Spleen (tissue), 11 donors: ENCODE measurements at regions not wholly inside any gene's neighbourhood (a gene's known extent, or its start where the extent isn't known, plus 50 kb on each side); places are given as distances from the start of the nearest gene placed in this dataset.

Experiments used
- DNase-seq: peaks from one replicate; pipeline ENCODE4 v3.0.0-alpha.2; 2020
- H3K27ac ChIP-seq, 8 donors: fragments of 200-600 bp; sonication (generic) in 7 of 8; 1 replicate in 4 of 8; 2 replicates in 4 of 8; pipeline versions ENCODE4 v1.5.0 to v1.8.0; 2016 to 2021; ENCODE audit warnings: inconsistent platforms in 4 of 8, mild to moderate bottlenecking in 4 of 8, moderate library complexity in 1 of 8
- H3K27me3 ChIP-seq, 7 donors: fragments of 200-600 bp; sonication (generic) in 6 of 7; replicated peaks in 1 of 7; 1 replicate in 4 of 7; 2 replicates in 3 of 7; pipeline versions ENCODE4 v1.5.0 to v1.8.0; 2016 to 2021; ENCODE audit warnings: inconsistent platforms in 3 of 7, mild to moderate bottlenecking in 1 of 7
- H3K36me3 ChIP-seq, 6 donors: fragments of 200-600 bp; sonication (generic) in 5 of 6; 1 replicate in 4 of 6; 2 replicates in 2 of 6; pipeline versions ENCODE4 v1.5.0 to v1.8.0; 2016 to 2021; ENCODE audit warnings: inconsistent platforms in 2 of 6
- H3K4me1 ChIP-seq, 6 donors: fragments of 200-600 bp; sonication (generic) in 5 of 6; 1 replicate in 3 of 6; 2 replicates in 3 of 6; pipeline versions ENCODE4 v1.5.0 to v1.8.0; 2016 to 2021; ENCODE audit warnings: inconsistent platforms in 3 of 6
- H3K4me3 ChIP-seq, 8 donors: fragments of 200-600 bp; sonication (generic) in 7 of 8; 1 replicate in 4 of 8; 2 replicates in 4 of 8; pipeline versions ENCODE4 v1.5.0 to v1.8.0; 2016 to 2021; ENCODE audit warnings: inconsistent platforms in 4 of 8, mild to moderate bottlenecking in 4 of 8, moderate library complexity in 2 of 8
- H3K9me3 ChIP-seq, 8 donors: fragments of 200-600 bp; sonication (generic) in 7 of 8; 1 replicate in 4 of 8; 2 replicates in 4 of 8; pipeline versions ENCODE4 v1.5.0 to v1.8.0; 2016 to 2021; ENCODE audit warnings: inconsistent platforms in 4 of 8
- POLR2A ChIP-seq, 3 donors: fragments of 450-650 bp; IDR thresholded peaks; one replicate each; pipeline ENCODE4 v1.5.1; 2017; ENCODE audit warnings: antibody characterized with exemption in 3 of 3, mild to moderate bottlenecking in 1 of 3
- POLR2AphosphoS5 ChIP-seq, 3 donors: sonication (generic); formaldehyde crosslinking; IDR thresholded peaks; one replicate each; pipeline ENCODE4 v1.5.1; 2017; ENCODE audit warnings: antibody characterized with exemption in 3 of 3
- WGBS, 5 donors: extraction: QIAGEN DNeasy Blood & Tissue Kit in 3 of 5; methylation state at CpG; one replicate each; pipeline versions ENCODE4 v1.1.5 to v1.1.7; 2013 to 2018; 5-methylcytosine and 5-hydroxymethylcytosine counted together
- intact Hi-C: fragments of 100-400 bp; cut with DNase I; formaldehyde crosslinking; loops from one replicate; pipeline ENCODE4 v1.15.0; 2023; ENCODE audit warnings: low total_unique reads
- TF ChIP-seq, protein P1 (sequence below), 11 experiments: fragments of 200-600 bp in 7 of 11; fragments of 450-650 bp in 4 of 11; sonication (generic) in 4 of 11; IDR thresholded peaks in 8 of 11; conservative IDR thresholded peaks in 3 of 11; 1 replicate in 7 of 11; 2 replicates in 4 of 11; pipeline versions ENCODE4 v1.4.0 to v1.8.0; 2016 to 2021; ENCODE audit warnings: antibody characterized with exemption in 11 of 11, inconsistent platforms in 4 of 11, mild to moderate bottlenecking in 1 of 11
- donor health status: healthy with polysubstance abuse.
- donor health status: DM: no; HTN: no; CAD: no; lungs with moderate emphysema.
- donor health status: DM: no; HTN: no; CAD: no.
- donor health status: Bipolar disorder and iron deficiency.
- donor health status: healthy.
- donor health status: DM: no; HTN: no; CAD: no.
- donor health status: DM: yes; HTN: yes; CAD: no.

GRCh38 chr7:118082506-118082905 is 101.5 kb upstream of the LSM8 start:
- Histone ChIP-seq H3K27me3 (no peaks in the 10 kb centered on the region), H3K9me3 (no peaks in the 10 kb centered on the region), H3K4me3 (no peak overlapping the region), H3K27ac (no peak overlapping the region), H3K36me3 (no peaks in the 10 kb centered on the region), H3K4me1 (no peaks in the 10 kb centered on the region)
- TF ChIP-seq POLR2A (IDR thresholded peaks at IDR 0.05) (no peak), POLR2AphosphoS5 (IDR thresholded peaks at IDR 0.05) (no peak)
- TF ChIP-seq, protein P1, sequence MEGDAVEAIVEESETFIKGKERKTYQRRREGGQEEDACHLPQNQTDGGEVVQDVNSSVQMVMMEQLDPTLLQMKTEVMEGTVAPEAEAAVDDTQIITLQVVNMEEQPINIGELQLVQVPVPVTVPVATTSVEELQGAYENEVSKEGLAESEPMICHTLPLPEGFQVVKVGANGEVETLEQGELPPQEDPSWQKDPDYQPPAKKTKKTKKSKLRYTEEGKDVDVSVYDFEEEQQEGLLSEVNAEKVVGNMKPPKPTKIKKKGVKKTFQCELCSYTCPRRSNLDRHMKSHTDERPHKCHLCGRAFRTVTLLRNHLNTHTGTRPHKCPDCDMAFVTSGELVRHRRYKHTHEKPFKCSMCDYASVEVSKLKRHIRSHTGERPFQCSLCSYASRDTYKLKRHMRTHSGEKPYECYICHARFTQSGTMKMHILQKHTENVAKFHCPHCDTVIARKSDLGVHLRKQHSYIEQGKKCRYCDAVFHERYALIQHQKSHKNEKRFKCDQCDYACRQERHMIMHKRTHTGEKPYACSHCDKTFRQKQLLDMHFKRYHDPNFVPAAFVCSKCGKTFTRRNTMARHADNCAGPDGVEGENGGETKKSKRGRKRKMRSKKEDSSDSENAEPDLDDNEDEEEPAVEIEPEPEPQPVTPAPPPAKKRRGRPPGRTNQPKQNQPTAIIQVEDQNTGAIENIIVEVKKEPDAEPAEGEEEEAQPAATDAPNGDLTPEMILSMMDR (IDR thresholded peaks at IDR 0.05 in 8 of 11, conservative IDR thresholded peaks at IDR 0.05 in 3 of 11), result no peak
- no peak for DNase-seq
- intact Hi-C loops, result no loop called here

- Histone ChIP-seq H3K27ac (no peak overlapping the region), H3K9me3 (no peaks in the 10 kb centered on the region), H3K27me3 (peaks cover 0 to 3% (median 0%) of the 10 kb centered on the region in 7 donors), H3K36me3 (no peaks in the 10 kb centered on the region), H3K4me3 (no peak overlapping the region), H3K4me1 (no peaks in the 10 kb centered on the region)
- WGBS, 5 donors, result 66 to 88% (median 74%) methylated on average over 3 of the region's 3 CpGs
- DNase-seq, result no peak
- TF ChIP-seq POLR2A (IDR thresholded peaks at IDR 0.05), result no peak
- TF ChIP-seq, protein P1 (IDR thresholded peaks at IDR 0.05 in 8 of 11, conservative IDR thresholded peaks at IDR 0.05 in 3 of 11), result no peak
- no peak for TF ChIP-seq POLR2AphosphoS5 (IDR thresholded peaks at IDR 0.05)
- intact Hi-C loops, result no loop called here
Measured at GRCh38 chr7:118085000-118085399, 99.0 kb upstream of the LSM8 start.

- no peak for DNase-seq
- no peak overlapping the region for H3K27ac ChIP-seq
- WGBS, 5 donors, result 73 to 89% (median 78%) methylated on average over 2 of the region's 2 CpGs
- intact Hi-C loops, result no loop called here
- H3K9me3 ChIP-seq, result no peaks in the 10 kb centered on the region
- peaks cover 0 to 3% (median 0%) of the 10 kb centered on the region in 7 donors for H3K27me3 ChIP-seq
- H3K4me3 ChIP-seq, result no peak overlapping the region
- no peaks in the 10 kb centered on the region for H3K4me1 ChIP-seq
- H3K36me3 ChIP-seq, result no peaks in the 10 kb centered on the region
- TF ChIP-seq, protein P1 (IDR thresholded peaks at IDR 0.05 in 8 of 11, conservative IDR thresholded peaks at IDR 0.05 in 3 of 11), result no peak
- TF ChIP-seq POLR2AphosphoS5 (IDR thresholded peaks at IDR 0.05) (no peak), POLR2A (IDR thresholded peaks at IDR 0.05) (no peak)
Measured at GRCh38 chr7:118087126-118087525, 96.8 kb upstream of the LSM8 start.

DNA sequence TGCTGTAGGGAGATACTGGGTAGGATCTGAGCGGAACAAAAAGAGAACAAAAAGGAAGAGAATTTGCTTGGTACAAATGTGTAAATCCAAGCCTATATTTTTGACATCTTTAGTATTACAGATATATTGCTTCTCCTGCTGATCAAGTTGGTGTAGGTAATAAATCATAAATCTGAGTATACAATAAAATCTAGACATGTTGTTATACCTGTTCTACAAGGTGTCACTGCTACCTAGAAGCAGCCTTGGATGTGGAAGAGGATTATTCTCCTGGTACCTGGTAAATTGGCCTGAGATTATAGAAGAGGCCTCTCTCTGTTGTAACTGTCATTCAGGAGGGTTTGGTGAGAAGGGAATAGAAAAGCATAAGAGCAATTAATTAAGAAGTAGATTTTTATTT is 89.9 kb upstream of the LSM8 start:
- no peak overlapping the region for H3K27ac ChIP-seq
- intact Hi-C loops, result no loop called here

More for the DNA sequence above, 89.9 kb upstream of the LSM8 start:
- DNase-seq, result no peak
- H3K36me3 ChIP-seq, result no peaks in the 10 kb centered on the region
- H3K27me3 ChIP-seq, result no peaks in the 10 kb centered on the region
- TF ChIP-seq, protein P1 (IDR thresholded peaks at IDR 0.05 in 8 of 11, conservative IDR thresholded peaks at IDR 0.05 in 3 of 11), result no peak
- TF ChIP-seq POLR2A (IDR thresholded peaks at IDR 0.05) (no peak), POLR2AphosphoS5 (IDR thresholded peaks at IDR 0.05) (no peak)
- H3K4me3 ChIP-seq, result no peak overlapping the region
- no peaks in the 10 kb centered on the region for H3K9me3 ChIP-seq
- WGBS, 5 donors, result 88 to 100% (median 97%) methylated on average over 1 of the region's 1 CpG
- H3K4me1 ChIP-seq, result no peaks in the 10 kb centered on the region
